Head of caudate nucleus (tissue), 42 donors: ENCODE measurements at regions not wholly inside any gene's neighbourhood (a gene's known extent, or its start where the extent isn't known, plus 50 kb on each side); places are given as distances from the start of the nearest gene placed in this dataset.

ENCODE experiments used
- DNase-seq, 42 donors: peaks; one replicate each; pipeline versions ENCODE4 v3.0.0 to v3.0.0-alpha.2; 2020 to 2021; ENCODE audit warnings: mixed read lengths in 7 of 42
- intact Hi-C: fragments of 100-400 bp; cut with DNase I; formaldehyde crosslinking; loops from one replicate; pipeline ENCODE4 v1.15.0; 2022

GRCh38 chr12:67757651-67758050 is 109.1 kb downstream of the DYRK2 start:
- intact Hi-C loops = no loop called here
- DNase-seq = no peak

GRCh38 chr12:67758119-67758518 is 109.6 kb downstream of the DYRK2 start:
- intact Hi-C loops = no loop called here

GRCh38 chr12:67758521-67758920 is 110.0 kb downstream of the DYRK2 start:
- DNase-seq = peak in 1 of 42 donors; percentile 3
- intact Hi-C loops = no loop called here

More at GRCh38 chr12:67758119-67758518, 109.6 kb downstream of the DYRK2 start:
- no peak for DNase-seq

- intact Hi-C loops = no loop called here
These were observed 111.3 kb downstream of the DYRK2 start for GRCh38 chr12:67759829-67760228.

GRCh38 chr12:67760586-67761275 is 112.2 kb downstream of the DYRK2 start:
- intact Hi-C loops = no loop called here
- DNase-seq = no peak

More at GRCh38 chr12:67759829-67760228, 111.3 kb downstream of the DYRK2 start:
- DNase-seq = no peak

GRCh38 chr12:67761566-67761965 is 113.0 kb downstream of the DYRK2 start:
- intact Hi-C loops = no loop called here
- no peak for DNase-seq

GRCh38 chr12:67764055-67764454 is 115.5 kb downstream of the DYRK2 start:
- no peak for DNase-seq
- intact Hi-C loops = no loop called here

GRCh38 chr12:67764946-67765619 is 116.5 kb downstream of the DYRK2 start:
- intact Hi-C loops = no loop called here
- no peak for DNase-seq

- no peak for DNase-seq
- intact Hi-C loops = no loop called here
These were observed 117.5 kb downstream of the DYRK2 start for GRCh38 chr12:67765776-67766766.

GRCh38 chr12:67772267-67773169 is 124.0 kb downstream of the DYRK2 start:
- peak in 30 of 42 donors; percentile 5 to 79 (median 28) for DNase-seq

GRCh38 chr12:67773896-67774295 is 125.4 kb downstream of the DYRK2 start:
- intact Hi-C loops = no loop called here
- DNase-seq = no peak

More at GRCh38 chr12:67772267-67773169, 124.0 kb downstream of the DYRK2 start:
- intact Hi-C loops = no loop called here

GRCh38 chr12:67774983-67775587 is 126.5 kb downstream of the DYRK2 start:
- intact Hi-C loops = no loop called here
- DNase-seq = no peak

GRCh38 chr12:67780580-67781084 is 132.1 kb downstream of the DYRK2 start:
- DNase-seq = no peak
- intact Hi-C loops = no loop called here

GRCh38 chr12:67782573-67782972 is 134.0 kb downstream of the DYRK2 start:
- intact Hi-C loops = no loop called here
- DNase-seq = no peak

GRCh38 chr12:67783393-67783792 is 134.8 kb downstream of the DYRK2 start:
- intact Hi-C loops = no loop called here
- DNase-seq = no peak

GRCh38 chr12:67784831-67785230 is 136.3 kb downstream of the DYRK2 start:
- intact Hi-C loops = no loop called here
- no peak for DNase-seq

GRCh38 chr12:67786086-67786485 is 137.5 kb downstream of the DYRK2 start:
- intact Hi-C loops = no loop called here
- no peak for DNase-seq

- DNase-seq = no peak
- intact Hi-C loops = no loop called here
These were observed 139.6 kb downstream of the DYRK2 start for GRCh38 chr12:67788118-67788517.
